HL-60 (cell line): ENCODE measurements at regions not wholly inside any gene's neighbourhood (a gene's known extent, or its start where the extent isn't known, plus 50 kb on each side); places are given as distances from the start of the nearest gene placed in this dataset.

Source experiments
- CTCF ChIP-seq: IDR thresholded peaks from one replicate; pipeline ENCODE4 v1.5.1; 2011; ENCODE audit warnings: low read length, control low read depth, inconsistent platforms; ENCODE audit not compliant: insufficient read depth
- POLR2AphosphoS5 ChIP-seq: IDR thresholded peaks from 2 replicates; pipeline ENCODE4 v1.6.1; 2012; ENCODE audit warnings: low read depth
- REST ChIP-seq: IDR thresholded peaks from 2 replicates; pipeline ENCODE4 v1.6.1; 2012; ENCODE audit warnings: low read depth; ENCODE audit not compliant: insufficient replicate concordance

DNA sequence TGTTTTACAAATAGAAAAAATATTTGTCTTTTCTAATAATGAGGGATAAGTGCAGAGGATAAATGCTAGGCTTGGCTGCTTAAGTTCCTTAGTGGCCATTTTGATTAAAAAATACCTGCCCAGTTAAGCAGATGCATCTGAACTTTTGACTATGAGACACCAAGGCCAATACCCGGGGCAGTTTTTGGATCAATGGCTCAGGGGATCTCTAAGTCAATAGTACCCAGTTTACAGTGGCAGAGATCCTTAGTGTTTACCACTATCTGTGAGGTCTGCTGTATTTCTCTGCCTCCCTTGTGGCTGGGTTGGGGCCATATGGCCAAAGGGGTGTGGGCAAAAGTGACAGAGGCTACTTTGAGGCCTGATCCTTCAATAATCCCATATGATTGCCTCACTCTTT, 184.5 kb upstream of the MAST4 start:
- no peak for TF ChIP-seq POLR2AphosphoS5
- no peak for TF ChIP-seq CTCF
- TF ChIP-seq REST = no peak
